Mesothelial cell of epicardium (in vitro differentiated cells): ENCODE measurements at regions not wholly inside any gene's neighbourhood (a gene's known extent, or its start where the extent isn't known, plus 50 kb on each side); places are given as distances from the start of the nearest gene placed in this dataset.

Source experiments
- DNase-seq, 2 experiments: peaks; one replicate each; pipeline ENCODE4 v3.0.0; 2021; ENCODE audit warnings: low spot score in 2 of 2; ENCODE audit not compliant: unreplicated experiment in 2 of 2
- H3K27ac Mint-ChIP-seq: 2 replicates; pipeline ENCODE4 v1.8.0; 2021; ENCODE audit warnings: mixed read lengths
- H3K27me3 Mint-ChIP-seq: 2 replicates; pipeline ENCODE4 v1.8.0; 2021; ENCODE audit warnings: low read depth, mixed read lengths
- H3K36me3 Mint-ChIP-seq: 2 replicates; pipeline ENCODE4 v1.8.0; 2021; ENCODE audit warnings: mixed read lengths
- H3K4me1 Mint-ChIP-seq: 2 replicates; pipeline ENCODE4 v1.8.0; 2021; ENCODE audit warnings: mixed read lengths
- H3K4me3 Mint-ChIP-seq: 2 replicates; pipeline ENCODE4 v1.8.0; 2021; ENCODE audit warnings: mild to moderate bottlenecking, moderate library complexity, mixed read lengths
- H3K9me3 Mint-ChIP-seq: 2 replicates; pipeline ENCODE4 v1.8.0; 2021; ENCODE audit warnings: mixed read lengths
- TF ChIP-seq, protein P1 (sequence below): fragments of 200-600 bp; sonication (generic); IDR thresholded peaks from one replicate; pipeline ENCODE4 v1.5.0; 2021; ENCODE audit warnings: antibody characterized with exemption; ENCODE audit not compliant: unreplicated experiment

DNA sequence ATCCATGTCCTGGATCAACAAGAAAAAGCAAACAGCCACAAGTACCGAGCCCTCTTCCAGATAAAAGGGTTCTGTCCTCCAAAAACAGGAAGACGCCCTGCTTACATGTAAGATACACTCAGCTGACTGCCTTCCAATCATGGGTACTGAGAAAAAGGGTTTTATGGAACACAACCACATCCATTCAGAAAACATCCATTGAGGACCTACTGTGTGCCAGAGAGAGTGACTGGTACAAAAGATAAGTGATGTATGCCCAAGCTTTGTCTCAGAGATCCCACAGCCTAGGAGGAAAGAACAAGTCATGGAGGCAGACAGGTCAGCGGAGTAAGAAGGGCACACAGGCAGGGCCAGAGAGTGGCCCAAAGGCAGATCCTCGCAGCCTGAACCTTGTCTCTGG is 94.8 kb upstream of the SSTR4 start:
- H3K4me1 Mint-ChIP-seq = peaks cover 5% of the 10 kb centered on the region
- H3K27ac Mint-ChIP-seq = no peak overlapping the region
- no peak overlapping the region for H3K4me3 Mint-ChIP-seq
- no peak for DNase-seq
- H3K9me3 Mint-ChIP-seq = no peaks in the 10 kb centered on the region
- H3K36me3 Mint-ChIP-seq = no peaks in the 10 kb centered on the region
- TF ChIP-seq, protein P1, sequence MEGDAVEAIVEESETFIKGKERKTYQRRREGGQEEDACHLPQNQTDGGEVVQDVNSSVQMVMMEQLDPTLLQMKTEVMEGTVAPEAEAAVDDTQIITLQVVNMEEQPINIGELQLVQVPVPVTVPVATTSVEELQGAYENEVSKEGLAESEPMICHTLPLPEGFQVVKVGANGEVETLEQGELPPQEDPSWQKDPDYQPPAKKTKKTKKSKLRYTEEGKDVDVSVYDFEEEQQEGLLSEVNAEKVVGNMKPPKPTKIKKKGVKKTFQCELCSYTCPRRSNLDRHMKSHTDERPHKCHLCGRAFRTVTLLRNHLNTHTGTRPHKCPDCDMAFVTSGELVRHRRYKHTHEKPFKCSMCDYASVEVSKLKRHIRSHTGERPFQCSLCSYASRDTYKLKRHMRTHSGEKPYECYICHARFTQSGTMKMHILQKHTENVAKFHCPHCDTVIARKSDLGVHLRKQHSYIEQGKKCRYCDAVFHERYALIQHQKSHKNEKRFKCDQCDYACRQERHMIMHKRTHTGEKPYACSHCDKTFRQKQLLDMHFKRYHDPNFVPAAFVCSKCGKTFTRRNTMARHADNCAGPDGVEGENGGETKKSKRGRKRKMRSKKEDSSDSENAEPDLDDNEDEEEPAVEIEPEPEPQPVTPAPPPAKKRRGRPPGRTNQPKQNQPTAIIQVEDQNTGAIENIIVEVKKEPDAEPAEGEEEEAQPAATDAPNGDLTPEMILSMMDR = no peak
- peaks cover 34% of the 10 kb centered on the region for H3K27me3 Mint-ChIP-seq

DNA sequence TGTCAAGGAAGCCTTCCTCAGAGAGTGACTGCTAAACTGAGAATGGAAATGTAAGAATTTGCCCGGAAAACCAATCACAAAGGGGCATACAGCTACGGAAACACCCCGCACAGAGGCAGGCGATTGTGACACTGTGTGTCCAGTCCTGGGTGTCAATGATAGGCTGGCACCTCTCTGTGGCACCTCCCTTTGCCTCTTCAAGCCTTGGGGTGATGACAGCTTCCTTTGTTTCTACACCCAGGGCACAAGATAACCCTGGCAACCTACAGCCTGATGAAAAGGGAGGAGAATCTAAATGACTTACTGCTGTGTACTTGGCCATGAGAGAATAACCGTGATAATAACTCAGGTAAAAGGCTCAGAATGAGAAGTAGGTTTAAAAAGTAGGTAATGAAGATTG is 93.6 kb upstream of the SSTR4 start:
- H3K36me3 Mint-ChIP-seq = no peaks in the 10 kb centered on the region
- H3K4me1 Mint-ChIP-seq = peaks cover 8% of the 10 kb centered on the region
- TF ChIP-seq, protein P1 = no peak
- no peak for DNase-seq
- peaks cover 36% of the 10 kb centered on the region for H3K27me3 Mint-ChIP-seq
- H3K4me3 Mint-ChIP-seq = no peak overlapping the region
- no peak overlapping the region for H3K27ac Mint-ChIP-seq
- no peaks in the 10 kb centered on the region for H3K9me3 Mint-ChIP-seq

DNA sequence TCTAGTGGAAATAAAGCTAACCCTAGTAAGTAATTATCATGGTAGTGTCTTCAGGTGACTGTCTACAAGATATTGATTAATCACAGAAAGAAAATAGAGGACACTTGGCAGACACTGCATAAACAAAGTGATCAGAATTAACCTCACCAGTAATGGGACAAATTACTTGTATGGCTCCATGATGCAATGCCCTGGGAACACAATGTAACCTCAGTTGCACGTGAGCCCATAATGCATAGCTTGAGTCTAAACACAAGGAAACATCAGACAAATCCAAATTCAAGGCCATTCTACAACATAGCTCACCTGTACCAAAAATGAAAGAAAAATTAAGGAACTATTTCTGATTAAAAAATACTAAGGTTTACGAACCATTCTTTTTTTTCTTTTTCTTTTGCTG is 92.4 kb upstream of the SSTR4 start:
- no peak overlapping the region for H3K27ac Mint-ChIP-seq
- H3K36me3 Mint-ChIP-seq = no peaks in the 10 kb centered on the region
- H3K9me3 Mint-ChIP-seq = no peaks in the 10 kb centered on the region
- peaks cover 17% of the 10 kb centered on the region for H3K4me1 Mint-ChIP-seq
- DNase-seq = no peak
- H3K4me3 Mint-ChIP-seq = no peak overlapping the region
- peaks cover 41% of the 10 kb centered on the region for H3K27me3 Mint-ChIP-seq
- TF ChIP-seq, protein P1 = no peak

DNA sequence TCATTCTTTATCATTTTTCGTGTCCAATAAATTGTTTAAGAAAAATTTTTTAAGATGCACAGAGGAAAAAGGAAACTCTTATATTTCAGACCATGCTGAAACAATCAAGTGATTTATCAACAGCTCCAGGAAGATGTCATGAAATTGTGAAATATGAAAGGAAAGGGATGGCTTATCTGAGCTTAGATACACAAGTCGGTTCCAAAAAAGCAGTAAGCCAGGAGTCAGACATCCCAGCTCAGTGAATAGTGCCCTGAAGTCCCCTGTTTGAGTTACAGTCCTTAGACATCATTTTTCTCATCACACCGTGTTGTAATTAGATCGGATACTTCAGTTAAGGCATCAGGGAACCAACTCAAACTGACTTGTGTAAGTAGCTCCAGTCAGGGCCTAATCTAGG is 91.0 kb upstream of the SSTR4 start:
- DNase-seq = no peak
- H3K27ac Mint-ChIP-seq = no peak overlapping the region
- no peaks in the 10 kb centered on the region for H3K36me3 Mint-ChIP-seq
- H3K4me3 Mint-ChIP-seq = no peak overlapping the region
- H3K9me3 Mint-ChIP-seq = no peaks in the 10 kb centered on the region
- TF ChIP-seq, protein P1 = no peak
- peaks cover 17% of the 10 kb centered on the region for H3K4me1 Mint-ChIP-seq
- peaks cover 43% of the 10 kb centered on the region for H3K27me3 Mint-ChIP-seq

DNA sequence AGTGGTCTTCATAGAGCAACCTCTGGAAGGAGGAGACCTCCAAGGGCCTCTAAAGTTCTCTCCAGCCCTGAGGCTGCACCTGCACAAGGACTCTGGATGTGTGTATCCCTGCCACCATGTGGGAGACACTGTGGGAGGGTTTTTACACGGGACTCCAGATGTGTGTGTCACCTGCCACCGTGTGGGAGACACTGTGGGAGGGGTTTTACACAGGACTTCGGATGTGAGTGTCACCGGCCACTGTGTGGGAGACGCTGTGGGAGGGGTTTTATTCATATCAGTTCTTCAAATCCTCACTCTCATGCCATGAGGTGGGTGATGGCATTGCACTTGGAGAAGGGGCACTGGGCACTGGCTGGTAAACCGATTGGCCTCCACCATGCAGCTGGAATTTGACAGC is 90.2 kb upstream of the SSTR4 start:
- no peaks in the 10 kb centered on the region for H3K9me3 Mint-ChIP-seq
- DNase-seq = no peak
- H3K27ac Mint-ChIP-seq = no peak overlapping the region
- peaks cover 13% of the 10 kb centered on the region for H3K4me1 Mint-ChIP-seq
- no peak overlapping the region for H3K4me3 Mint-ChIP-seq
- TF ChIP-seq, protein P1 = no peak
- no peaks in the 10 kb centered on the region for H3K36me3 Mint-ChIP-seq
- H3K27me3 Mint-ChIP-seq = peaks cover 45% of the 10 kb centered on the region

DNA sequence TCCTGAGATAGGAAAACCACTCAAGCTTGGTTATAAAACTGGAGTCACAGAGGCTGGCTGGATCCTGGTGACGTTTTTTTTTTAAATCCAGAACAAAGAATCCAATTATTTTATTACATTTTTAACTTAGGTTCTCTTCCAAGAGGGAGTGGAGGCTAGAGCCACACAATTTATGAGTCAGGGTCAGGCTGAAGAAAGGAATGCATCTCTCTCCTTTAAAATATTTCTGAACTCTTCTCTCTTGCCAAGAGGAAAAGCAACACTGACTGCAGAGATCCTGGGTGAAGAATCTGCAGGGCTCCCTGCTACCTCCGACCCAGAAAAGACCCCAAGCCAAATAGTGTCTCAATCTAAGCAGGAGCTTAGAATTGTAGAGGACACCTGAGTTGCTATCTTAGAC is 88.5 kb upstream of the SSTR4 start:
- Mint-ChIP-seq H3K4me3 (no peak overlapping the region), H3K36me3 (no peaks in the 10 kb centered on the region), H3K27ac (peak overlapping the region; percentile 23), H3K4me1 (peaks cover 13% of the 10 kb centered on the region), H3K9me3 (no peaks in the 10 kb centered on the region), H3K27me3 (peaks cover 52% of the 10 kb centered on the region)
- TF ChIP-seq, protein P1 = no peak
- DNase-seq = no peak
